Stimulated activated CD4-positive, alpha-beta T cell treated with anti-CD3 and anti-CD28 coated beads, Interleukin-2, amount 100 ng/mL, for 24 hours (primary cell): ENCODE measurements at regions not wholly inside any gene's neighbourhood (a gene's known extent, or its start where the extent isn't known, plus 50 kb on each side); places are given as distances from the start of the nearest gene placed in this dataset.
"Not testable (repeated sequence)": the region's sequence is repeated elsewhere in the genome, so short reads cannot be mapped to it uniquely, and the experiment has no call there.

Experiments
- DNase-seq, 2 donors: peaks; one replicate each; pipeline ENCODE4 v3.0.0-alpha.2; 2020

- DNase-seq: no peak
Measured at GRCh38 chr2:185274718-185275484, 463.7 kb upstream of the FSIP2 start.

- not testable (repeated sequence) for DNase-seq
Measured at GRCh38 chr2:185275979-185276378, 462.6 kb upstream of the FSIP2 start.

DNA sequence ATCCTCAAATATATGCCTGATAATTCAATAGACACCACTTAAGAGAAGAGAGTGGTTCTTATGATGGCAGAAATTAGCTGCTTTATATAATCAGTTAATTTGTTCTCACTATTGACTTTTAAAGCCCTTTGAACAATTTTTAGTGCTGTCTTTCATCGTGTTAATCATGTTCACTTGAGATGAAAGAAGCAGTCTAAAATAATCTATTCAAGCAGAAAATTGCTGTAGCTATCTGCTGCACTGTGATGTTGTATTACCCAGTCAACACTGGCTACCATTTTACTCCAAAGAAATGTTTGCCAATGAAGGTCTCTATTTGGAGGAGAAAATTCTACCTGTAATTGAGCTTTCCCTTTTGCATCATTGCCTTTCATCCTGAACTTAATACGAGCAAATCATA is 459.8 kb upstream of the FSIP2 start:
- DNase-seq: no peak

DNA sequence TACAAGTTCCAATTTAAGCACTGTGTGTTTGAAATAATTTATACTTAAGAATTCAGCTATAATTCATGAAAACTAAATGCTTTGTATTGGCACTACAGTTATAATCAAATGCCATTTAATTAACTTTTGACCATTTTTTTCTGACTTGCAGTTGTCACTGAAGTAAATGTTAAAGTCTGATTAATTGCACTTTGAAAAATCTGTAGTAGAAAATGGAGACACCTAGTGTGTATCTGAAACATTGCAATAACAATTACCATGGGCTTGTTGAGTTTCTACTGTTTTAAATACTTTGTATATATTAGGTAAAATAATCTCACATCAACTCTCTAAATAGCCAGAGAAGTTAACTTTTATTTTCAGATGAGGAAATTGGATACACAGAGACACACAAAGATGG is 458.6 kb upstream of the FSIP2 start:
- DNase-seq: no peak

GRCh38 chr2:185284696-185285095 is 453.9 kb upstream of the FSIP2 start:
- DNase-seq: no peak

DNA sequence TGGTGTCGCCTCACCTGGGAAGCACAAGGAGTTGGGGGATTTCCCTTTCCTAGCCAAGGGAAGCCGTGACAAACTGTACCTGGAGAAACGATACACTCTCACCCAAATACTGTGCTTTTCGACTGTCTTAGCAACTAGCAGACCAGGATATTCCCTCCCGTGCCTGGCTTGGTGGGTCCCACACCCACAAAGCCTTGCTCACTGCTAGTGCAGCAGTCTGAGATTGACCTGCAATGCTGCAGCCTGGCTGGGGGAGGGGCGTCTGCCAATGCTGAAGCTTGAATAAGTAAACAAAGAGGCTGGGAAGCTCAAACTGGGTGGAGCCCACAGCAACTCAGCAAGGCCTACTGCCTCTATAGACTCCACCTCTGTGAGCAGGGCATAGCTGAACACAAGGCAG is 448.6 kb upstream of the FSIP2 start:
- DNase-seq: not testable (repeated sequence)

- DNase-seq: peak in 1 of 2 donors; percentile 12
Measured at GRCh38 chr2:185291035-185291647, 447.5 kb upstream of the FSIP2 start.

DNA sequence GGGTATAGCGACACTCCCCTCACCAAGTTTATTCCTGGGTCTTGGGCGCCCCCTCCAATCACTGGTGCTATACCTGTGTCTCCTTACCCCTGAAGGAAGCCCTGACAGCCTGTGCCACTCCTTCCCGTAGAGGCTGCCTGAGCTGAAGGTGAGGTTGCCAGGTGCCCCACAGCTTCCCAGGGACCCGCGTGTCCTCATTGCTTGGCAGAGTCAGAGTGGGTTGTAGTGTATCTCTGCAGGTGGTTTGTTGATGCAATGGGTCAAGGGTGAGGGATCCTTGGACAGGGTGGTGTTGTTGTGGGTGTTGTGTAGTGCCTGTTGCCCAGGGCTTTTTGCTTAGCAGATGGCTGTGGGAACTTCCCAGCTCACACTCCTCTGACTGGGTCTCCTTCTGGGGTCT is 438.7 kb upstream of the FSIP2 start:
- no peak for DNase-seq

GRCh38 chr2:185306119-185306518 is 432.5 kb upstream of the FSIP2 start:
- DNase-seq: no peak

- DNase-seq: no peak
Measured at GRCh38 chr2:185316383-185316782, 422.2 kb upstream of the FSIP2 start.

GRCh38 chr2:185318271-185318724 is 420.3 kb upstream of the FSIP2 start:
- DNase-seq: no peak

DNA sequence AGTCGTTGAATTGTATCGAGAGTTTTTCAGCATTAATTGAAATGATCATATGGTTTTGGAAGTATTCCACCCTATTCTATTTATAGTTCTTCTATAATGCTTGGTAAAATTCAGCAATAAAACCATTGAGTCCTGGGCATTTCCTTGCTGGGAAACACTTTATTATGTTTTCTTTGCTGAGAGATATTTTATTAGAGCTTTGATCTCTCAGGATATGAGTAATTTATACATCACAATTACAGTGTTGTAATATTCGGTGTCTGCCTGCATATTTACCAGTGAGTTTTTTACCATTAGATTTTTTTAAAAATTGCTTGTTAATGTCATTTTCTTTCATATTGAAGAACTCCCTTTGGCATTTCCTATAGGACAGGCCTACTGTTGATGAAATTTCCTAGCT is 402.7 kb upstream of the FSIP2 start:
- DNase-seq: no peak

- no peak for DNase-seq
Measured at GRCh38 chr2:185337033-185337432, 401.6 kb upstream of the FSIP2 start.

DNA sequence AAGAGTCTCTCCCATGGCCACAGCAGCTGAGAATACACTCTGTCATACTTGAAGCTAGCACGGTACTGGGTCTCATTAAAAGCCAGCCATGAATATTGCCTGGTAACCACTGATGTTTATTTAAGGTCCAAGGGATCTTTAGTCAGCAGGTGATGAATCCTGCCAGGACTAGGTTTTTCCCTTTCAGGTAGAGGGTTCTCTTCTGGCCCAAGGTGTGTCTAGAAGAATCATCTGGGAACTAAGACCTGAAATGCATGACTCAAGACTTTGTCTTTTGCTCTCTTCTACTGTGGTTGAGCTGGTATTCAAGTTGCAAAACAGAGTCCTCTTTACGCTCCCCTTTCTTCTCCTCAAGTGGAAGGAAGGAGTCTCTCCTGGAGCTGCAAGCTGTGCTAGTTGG is 400.5 kb upstream of the FSIP2 start:
- no peak for DNase-seq

DNA sequence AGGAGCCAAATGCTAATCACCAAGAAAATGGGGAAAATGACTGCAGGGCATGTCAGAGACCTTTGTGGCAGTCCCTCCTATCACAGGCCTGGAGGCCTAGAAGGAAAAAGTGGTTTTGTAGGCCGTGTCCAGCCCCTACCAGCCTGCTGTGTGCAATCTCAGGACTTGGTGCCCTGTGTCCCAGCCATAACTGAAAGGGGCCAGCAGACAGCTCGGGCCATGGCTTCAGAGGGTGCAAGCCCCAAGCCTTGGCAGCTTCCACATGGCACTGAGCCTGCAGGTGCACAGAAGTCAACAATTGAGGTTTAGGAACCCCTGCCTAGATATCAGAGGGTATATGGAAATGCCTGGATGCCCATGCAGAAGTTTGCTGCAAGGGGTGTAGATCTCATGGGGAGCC is 391.2 kb upstream of the FSIP2 start:
- DNase-seq: no peak

DNA sequence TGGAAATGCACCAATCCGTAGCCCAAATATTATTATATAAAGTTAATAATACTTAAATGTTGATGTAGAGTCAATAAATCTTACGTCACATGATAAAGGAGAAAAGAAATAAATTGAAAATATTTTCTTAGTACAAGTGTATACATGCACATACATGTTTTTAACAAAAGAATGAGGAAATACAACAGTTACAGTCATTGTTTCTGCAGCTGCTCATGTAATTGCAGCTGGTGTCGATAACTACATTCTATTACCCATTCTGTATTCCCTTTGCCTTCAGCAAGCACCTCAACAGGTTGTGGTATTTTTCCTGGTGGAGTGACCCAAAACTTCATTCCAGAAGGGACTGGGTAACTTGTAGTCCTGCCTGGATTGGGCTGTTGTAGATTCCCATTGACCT is 377.8 kb upstream of the FSIP2 start:
- no peak for DNase-seq

GRCh38 chr2:185372188-185372587 is 366.4 kb upstream of the FSIP2 start:
- no peak for DNase-seq

DNA sequence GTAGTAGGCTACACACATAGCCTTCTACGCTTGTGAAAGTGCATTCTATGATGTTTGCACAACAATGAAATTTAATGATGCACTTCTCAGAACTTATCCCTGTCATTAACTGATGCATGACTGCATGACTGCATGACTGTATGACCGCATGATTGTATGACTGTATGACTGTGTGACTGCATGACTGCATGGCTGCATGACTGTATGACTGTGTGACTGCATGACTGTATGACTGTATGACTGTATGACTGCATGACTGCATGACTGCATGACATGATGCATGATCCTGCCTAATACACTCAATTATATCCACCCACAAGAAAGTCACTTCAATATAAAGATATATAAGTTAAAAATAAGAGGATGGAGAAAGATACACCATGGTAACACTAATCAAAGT is 365.4 kb upstream of the FSIP2 start:
- DNase-seq: no peak

GRCh38 chr2:185374878-185375277 is 363.7 kb upstream of the FSIP2 start:
- no peak for DNase-seq

DNA sequence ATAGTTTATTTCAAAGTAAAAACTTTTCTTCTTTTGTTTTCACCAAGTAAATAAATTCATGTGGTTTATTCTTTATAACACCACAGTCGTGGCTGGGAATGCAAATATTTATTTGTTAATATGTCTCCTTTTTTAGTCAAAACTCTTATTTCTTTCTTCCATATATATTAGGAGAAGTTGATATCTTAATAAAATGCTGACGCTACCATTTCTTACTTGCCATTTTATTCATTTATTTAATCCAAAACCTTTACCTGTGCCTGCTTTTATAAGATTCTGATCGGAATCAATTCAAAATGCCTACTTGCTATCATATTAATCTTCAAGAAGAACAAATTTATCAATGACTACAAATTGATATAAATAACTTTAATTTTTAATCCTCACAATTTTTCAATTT is 362.9 kb upstream of the FSIP2 start:
- no peak for DNase-seq

DNA sequence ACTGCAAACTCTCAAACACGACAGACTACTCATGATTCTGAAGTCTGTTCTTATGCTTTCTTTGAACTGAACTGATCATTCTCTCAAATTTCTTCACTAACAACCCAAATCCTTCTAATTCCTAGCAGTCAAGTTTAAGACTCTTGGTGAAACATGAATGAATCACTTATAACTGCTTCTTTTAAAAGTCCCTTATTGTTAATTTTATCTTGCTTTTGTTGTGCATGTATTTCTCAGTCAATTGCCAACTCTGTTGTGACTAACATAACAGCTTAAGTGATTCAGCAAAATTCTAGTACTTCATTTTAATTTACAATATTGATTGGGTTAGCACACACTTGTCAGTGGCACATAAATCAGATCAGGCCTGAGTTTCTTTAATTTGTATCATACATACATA is 357.0 kb upstream of the FSIP2 start:
- DNase-seq: no peak

DNA sequence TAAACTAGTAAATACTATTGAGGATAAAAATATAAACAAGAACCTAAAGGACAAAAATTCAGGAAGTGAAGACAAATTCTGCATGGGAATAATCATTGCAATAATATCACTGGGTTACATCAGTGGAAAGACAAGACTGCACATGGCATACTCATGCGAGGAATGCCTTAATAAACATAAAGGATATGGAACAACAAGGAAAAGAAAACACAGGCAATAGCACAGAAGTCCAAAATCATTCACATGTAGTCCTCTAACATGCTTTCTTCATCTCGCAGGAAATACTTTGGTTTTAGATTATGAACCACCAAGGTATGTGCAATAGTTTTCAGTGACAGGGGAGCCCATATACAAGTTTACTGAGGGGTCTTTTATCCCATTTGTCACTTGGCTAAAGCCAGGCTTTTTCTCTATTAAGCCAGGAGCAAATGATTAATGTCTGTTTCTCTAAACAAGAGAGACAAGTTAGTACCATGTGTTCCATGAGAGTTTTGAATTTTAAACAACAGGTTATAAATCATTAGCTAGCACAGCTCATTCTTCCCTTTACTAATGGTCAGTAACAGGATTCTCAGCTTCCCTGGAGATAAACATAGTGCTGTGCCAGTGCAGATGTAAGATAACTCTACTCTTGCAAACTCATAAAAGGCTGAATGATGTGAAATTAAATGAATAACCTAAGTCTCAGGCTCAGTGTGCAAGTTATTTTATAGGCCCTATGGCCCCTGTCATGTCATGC is 353.6 kb upstream of the FSIP2 start:
- no peak for DNase-seq

DNA sequence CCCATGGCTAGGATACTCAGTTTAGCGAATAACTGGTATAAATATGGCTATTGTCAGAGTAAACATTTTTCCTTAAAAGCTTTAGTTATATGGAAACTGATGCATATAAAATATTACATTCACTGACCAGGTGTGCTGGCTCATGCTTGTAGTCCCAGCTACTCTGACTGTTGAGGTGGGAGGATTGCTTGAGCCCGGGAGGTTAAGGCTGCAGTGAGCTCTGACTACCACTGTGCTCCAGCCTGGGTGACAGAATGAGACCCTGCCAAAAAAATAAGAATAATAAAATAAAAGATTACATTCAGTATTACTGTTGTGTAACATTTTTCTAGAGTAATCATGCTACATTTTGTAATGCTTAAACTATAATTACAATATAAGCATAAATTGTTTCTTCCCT is 350.4 kb upstream of the FSIP2 start:
- no peak for DNase-seq

- no peak for DNase-seq
Measured at GRCh38 chr2:185391543-185391942, 347.1 kb upstream of the FSIP2 start.
